SU-DHL-6 (cell line): ENCODE measurements at regions not wholly inside any gene's neighbourhood (a gene's known extent, or its start where the extent isn't known, plus 50 kb on each side); places are given as distances from the start of the nearest gene placed in this dataset.

ENCODE experiments used
- H2AFZ ChIP-seq: fragments of 200-600 bp; sonication (generic); 2 replicates; pipeline ENCODE4 v1.6.1; 2014; ENCODE audit warnings: low read depth, mild to moderate bottlenecking, moderate library complexity, mixed read lengths, antibody characterized with exemption, low read length; ENCODE audit not compliant: severe bottlenecking
- H3F3A ChIP-seq: fragments of 200-600 bp; shearing (Covaris generic); 2 replicates; pipeline ENCODE4 v1.6.0; 2016; ENCODE audit warnings: antibody characterized with exemption, mild to moderate bottlenecking; ENCODE audit not compliant: insufficient read depth
- H3K27ac ChIP-seq: fragments of 200-600 bp; sonication (generic); 2 replicates; pipeline ENCODE4 v1.5.1; 2016; ENCODE audit warnings: low read depth, mild to moderate bottlenecking, low read length, moderate library complexity, mixed read lengths
- H3K27me3 ChIP-seq: fragments of 200-600 bp; sonication (generic), shearing (Covaris generic); 2 replicates; pipeline ENCODE4 v1.6.0; 2014; ENCODE audit warnings: mild to moderate bottlenecking, low read length
- H3K36me3 ChIP-seq: fragments of 200-600 bp; sonication (generic); 2 replicates; pipeline ENCODE4 v1.6.1; 2014; ENCODE audit warnings: mild to moderate bottlenecking, low read length, mixed read lengths
- H3K4me2 ChIP-seq: fragments of 300-600, 200-600 bp; shearing (Covaris generic), sonication (generic); 2 replicates; pipeline ENCODE4 v1.6.0; 2014; ENCODE audit warnings: low read length, low read depth, mild to moderate bottlenecking; ENCODE audit not compliant: poor library complexity, severe bottlenecking
- H3K4me3 ChIP-seq: fragments of 200-600 bp; sonication (generic); 2 replicates; pipeline ENCODE4 v1.5.1; 2014; ENCODE audit warnings: antibody characterized with exemption, low read length, mild to moderate bottlenecking, mixed read lengths; ENCODE audit not compliant: insufficient read depth, poor library complexity, severe bottlenecking
- H3K79me2 ChIP-seq: fragments of 200-600 bp; sonication (generic); 2 replicates; pipeline ENCODE4 v1.6.1; 2014; ENCODE audit warnings: mild to moderate bottlenecking, low read length, moderate library complexity; ENCODE audit not compliant: insufficient read depth
- H3K9ac ChIP-seq: fragments of 200-600 bp; sonication (generic); 2 replicates; pipeline ENCODE4 v1.7.0; 2014; ENCODE audit warnings: mild to moderate bottlenecking, low read length
- H3K9me2 ChIP-seq: fragments of 200-600 bp; sonication (generic); replicated peaks from 2 replicates; pipeline ENCODE4 v1.6.1; 2014; ENCODE audit warnings: low read length; ENCODE audit not compliant: insufficient read depth
- H3K9me3 ChIP-seq: fragments of 200-600 bp; sonication (generic); 2 replicates; pipeline ENCODE4 v1.6.1; 2014; ENCODE audit warnings: low read length, mixed read lengths; ENCODE audit not compliant: insufficient read depth
- H4K20me1 ChIP-seq: fragments of 200-600 bp; sonication (generic); 2 replicates; pipeline ENCODE4 v1.6.1; 2014; ENCODE audit warnings: low read depth, mild to moderate bottlenecking, antibody characterized with exemption, low read length, moderate library complexity, mixed read lengths
- EZH2phosphoT487 ChIP-seq: fragments of 200-600 bp; sonication (generic), shearing (Covaris generic); conservative IDR thresholded peaks from 2 replicates; pipeline ENCODE4 v1.6.1; 2018; ENCODE audit warnings: mild to moderate bottlenecking, antibody characterized with exemption, low read length, moderate library complexity, mixed read lengths
- TF ChIP-seq, protein P1 (sequence below): fragments of 200-600 bp; sonication (generic); IDR thresholded peaks from one replicate; pipeline ENCODE4 v1.5.1; 2017; ENCODE audit warnings: antibody characterized with exemption, mild to moderate bottlenecking, low read length, moderate library complexity; ENCODE audit not compliant: insufficient read depth, poor library complexity, severe bottlenecking

DNA sequence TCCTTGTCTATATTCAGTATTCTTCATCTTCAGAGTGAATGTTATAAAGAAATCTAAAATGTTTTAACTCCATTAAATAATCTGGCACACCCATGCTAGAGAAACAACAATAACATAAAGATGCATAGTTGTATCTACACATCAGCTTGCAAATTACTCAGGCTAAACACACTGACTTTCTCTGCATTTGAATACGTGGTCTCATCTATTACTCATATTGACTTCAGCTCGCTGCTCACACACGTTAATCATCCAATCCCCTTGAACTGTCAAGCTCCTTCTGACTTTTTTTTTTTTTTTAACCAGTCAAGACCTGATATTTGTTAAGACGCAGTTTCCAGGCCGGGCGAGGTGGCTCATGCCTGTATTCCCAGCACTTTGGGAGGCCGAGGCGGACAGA, 1137.3 kb upstream of the CADM2 start:
- no peak overlapping the region for H3K9ac ChIP-seq
- no peak overlapping the region for H3K4me3 ChIP-seq
- no peaks in the 10 kb centered on the region for H3F3A ChIP-seq
- H3K27me3 ChIP-seq = no peaks in the 10 kb centered on the region
- no peaks in the 10 kb centered on the region for H3K36me3 ChIP-seq
- no peak for TF ChIP-seq EZH2phosphoT487
- TF ChIP-seq, protein P1, sequence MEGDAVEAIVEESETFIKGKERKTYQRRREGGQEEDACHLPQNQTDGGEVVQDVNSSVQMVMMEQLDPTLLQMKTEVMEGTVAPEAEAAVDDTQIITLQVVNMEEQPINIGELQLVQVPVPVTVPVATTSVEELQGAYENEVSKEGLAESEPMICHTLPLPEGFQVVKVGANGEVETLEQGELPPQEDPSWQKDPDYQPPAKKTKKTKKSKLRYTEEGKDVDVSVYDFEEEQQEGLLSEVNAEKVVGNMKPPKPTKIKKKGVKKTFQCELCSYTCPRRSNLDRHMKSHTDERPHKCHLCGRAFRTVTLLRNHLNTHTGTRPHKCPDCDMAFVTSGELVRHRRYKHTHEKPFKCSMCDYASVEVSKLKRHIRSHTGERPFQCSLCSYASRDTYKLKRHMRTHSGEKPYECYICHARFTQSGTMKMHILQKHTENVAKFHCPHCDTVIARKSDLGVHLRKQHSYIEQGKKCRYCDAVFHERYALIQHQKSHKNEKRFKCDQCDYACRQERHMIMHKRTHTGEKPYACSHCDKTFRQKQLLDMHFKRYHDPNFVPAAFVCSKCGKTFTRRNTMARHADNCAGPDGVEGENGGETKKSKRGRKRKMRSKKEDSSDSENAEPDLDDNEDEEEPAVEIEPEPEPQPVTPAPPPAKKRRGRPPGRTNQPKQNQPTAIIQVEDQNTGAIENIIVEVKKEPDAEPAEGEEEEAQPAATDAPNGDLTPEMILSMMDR = no peak
- H3K27ac ChIP-seq = no peak overlapping the region
- H3K79me2 ChIP-seq = no peaks in the 10 kb centered on the region
- H3K9me2 ChIP-seq = no peaks in the 10 kb centered on the region
- H4K20me1 ChIP-seq = no peaks in the 10 kb centered on the region
- no peaks in the 10 kb centered on the region for H3K9me3 ChIP-seq
- peak overlapping the region; percentile 71 for H2AFZ ChIP-seq
- H3K4me2 ChIP-seq = no peak overlapping the region

DNA sequence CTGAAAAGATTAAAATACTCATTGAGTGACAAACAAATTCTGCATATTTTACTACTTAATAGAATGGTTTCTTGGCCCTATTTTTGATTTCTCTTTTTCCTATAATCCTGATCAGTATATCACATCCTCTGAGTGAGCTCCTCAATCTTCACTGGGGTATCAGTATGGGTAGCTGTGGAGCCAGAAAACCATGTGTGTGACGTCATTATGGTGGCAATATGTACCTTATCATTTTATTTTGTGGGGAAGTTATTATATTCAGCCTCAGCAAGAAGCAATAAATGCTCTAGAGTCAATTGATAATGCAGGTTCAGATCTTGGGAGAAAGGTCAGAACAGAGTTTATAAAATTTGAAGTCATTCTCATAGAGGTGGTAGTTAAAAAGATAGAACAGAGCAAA, 1135.7 kb upstream of the CADM2 start:
- H3F3A ChIP-seq = no peaks in the 10 kb centered on the region
- no peaks in the 10 kb centered on the region for H3K27me3 ChIP-seq
- no peaks in the 10 kb centered on the region for H4K20me1 ChIP-seq
- no peak overlapping the region for H3K27ac ChIP-seq
- H2AFZ ChIP-seq = no peak overlapping the region
- H3K9me3 ChIP-seq = no peaks in the 10 kb centered on the region
- no peaks in the 10 kb centered on the region for H3K79me2 ChIP-seq
- no peak overlapping the region for H3K4me3 ChIP-seq
- H3K9ac ChIP-seq = no peak overlapping the region
- H3K4me2 ChIP-seq = no peak overlapping the region
- H3K36me3 ChIP-seq = no peaks in the 10 kb centered on the region
- no peaks in the 10 kb centered on the region for H3K9me2 ChIP-seq
- no peak for TF ChIP-seq EZH2phosphoT487
- TF ChIP-seq, protein P1 = no peak

DNA sequence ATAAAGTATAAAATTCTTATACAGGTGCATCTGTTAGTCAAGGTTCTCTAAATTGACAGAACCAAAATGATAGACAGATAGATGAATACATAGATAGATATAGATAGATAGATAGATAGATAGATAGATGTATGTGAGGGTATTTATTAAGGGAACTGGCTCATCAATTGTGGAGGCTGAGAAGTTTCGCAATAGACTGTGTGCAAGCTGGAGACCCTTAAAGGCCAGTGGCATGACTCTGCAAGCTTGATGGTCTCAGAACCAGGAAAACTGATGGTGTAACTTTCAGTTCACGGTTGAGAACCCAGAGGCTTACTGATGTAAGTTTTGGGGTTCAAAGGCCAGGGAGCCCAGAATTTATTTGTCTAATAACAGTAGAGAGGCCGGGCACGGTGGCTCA, 1123.7 kb upstream of the CADM2 start:
- H3K27me3 ChIP-seq = no peaks in the 10 kb centered on the region
- no peaks in the 10 kb centered on the region for H3K79me2 ChIP-seq
- no peaks in the 10 kb centered on the region for H3K9me2 ChIP-seq
- H3K9ac ChIP-seq = no peak overlapping the region
- no peak overlapping the region for H3K4me3 ChIP-seq
- H3F3A ChIP-seq = no peaks in the 10 kb centered on the region
- H3K36me3 ChIP-seq = no peaks in the 10 kb centered on the region
- no peak overlapping the region for H3K27ac ChIP-seq
- H3K9me3 ChIP-seq = peaks cover 5% of the 10 kb centered on the region; the same call in 1 of the 2 replicates
- H2AFZ ChIP-seq = no peak overlapping the region
- no peak overlapping the region for H3K4me2 ChIP-seq
- no peaks in the 10 kb centered on the region for H4K20me1 ChIP-seq
- TF ChIP-seq, protein P1 = no peak
- TF ChIP-seq EZH2phosphoT487 = no peak

DNA sequence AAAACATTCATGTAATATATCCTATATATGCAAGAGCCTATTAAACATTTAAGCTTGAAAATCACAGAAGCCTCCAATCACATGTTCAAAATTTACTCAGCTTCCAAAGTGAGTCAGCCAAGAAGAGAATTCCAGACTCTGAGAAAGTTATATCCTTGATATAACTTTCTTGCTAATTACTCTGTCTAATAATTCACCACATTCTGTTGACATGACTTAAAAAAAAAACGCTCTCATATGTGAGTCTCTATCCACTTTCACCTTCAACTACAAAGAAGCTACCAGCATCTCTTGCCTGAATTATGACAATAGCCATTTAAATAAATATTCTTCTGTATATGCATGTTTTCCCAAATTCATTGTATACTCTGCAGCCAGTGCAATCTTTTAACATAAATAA, 1116.3 kb upstream of the CADM2 start:
- Histone ChIP-seq H3K9me3 (peaks cover 5% of the 10 kb centered on the region; the same call in 1 of the 2 replicates), H3K79me2 (no peaks in the 10 kb centered on the region), H3K9me2 (no peaks in the 10 kb centered on the region), H3K27me3 (no peaks in the 10 kb centered on the region), H3K36me3 (no peaks in the 10 kb centered on the region), H3K4me3 (no peak overlapping the region), H2AFZ (no peak overlapping the region), H3K9ac (no peak overlapping the region), H4K20me1 (no peaks in the 10 kb centered on the region), H3K27ac (no peak overlapping the region), H3K4me2 (no peak overlapping the region), H3F3A (no peaks in the 10 kb centered on the region)
- TF ChIP-seq, protein P1 = no peak
- no peak for TF ChIP-seq EZH2phosphoT487
